HS-27A (cell line): ENCODE measurements at regions not wholly inside any gene's neighbourhood (a gene's known extent, or its start where the extent isn't known, plus 50 kb on each side); places are given as distances from the start of the nearest gene placed in this dataset.
"Not testable (repeated sequence)": the region's sequence is repeated elsewhere in the genome, so short reads cannot be mapped to it uniquely, and the experiment has no call there.

Experiments
- DNase-seq: peaks from one replicate; pipeline ENCODE4 v3.0.0-alpha.2; 2012; ENCODE audit warnings: low read depth, missing footprints

- DNase-seq = no peak
Observed at GRCh38 chr14:46596236-46596635, 55.3 kb downstream of the RPL10L start.

GRCh38 chr14:46582826-46583225, 68.8 kb downstream of the RPL10L start:
- DNase-seq = no peak

GRCh38 chr14:46581036-46581671, 70.4 kb downstream of the RPL10L start:
- no peak for DNase-seq

- no peak for DNase-seq
Observed at GRCh38 chr14:46574978-46575375, 76.6 kb downstream of the RPL10L start.

- DNase-seq = no peak
Observed at GRCh38 chr14:46574221-46574977, 77.2 kb downstream of the RPL10L start.

GRCh38 chr14:46573498-46573897, 78.1 kb downstream of the RPL10L start:
- DNase-seq = no peak

GRCh38 chr14:46571970-46572369, 79.6 kb downstream of the RPL10L start:
- no peak for DNase-seq

- not testable (repeated sequence) for DNase-seq
Observed at GRCh38 chr14:46568161-46568560, 83.4 kb downstream of the RPL10L start.

GRCh38 chr14:46550836-46551235, 100.7 kb downstream of the RPL10L start:
- DNase-seq = no peak

GRCh38 chr14:46540986-46541385, 110.6 kb downstream of the RPL10L start:
- DNase-seq = no peak

- no peak for DNase-seq
Observed at GRCh38 chr14:46519121-46519520, 132.5 kb downstream of the RPL10L start.

- not testable (repeated sequence) for DNase-seq
Observed at GRCh38 chr14:46508752-46509151, 142.8 kb downstream of the RPL10L start.

- no peak for DNase-seq
Observed at GRCh38 chr14:46499521-46499920, 152.1 kb downstream of the RPL10L start.

- no peak for DNase-seq
Observed at GRCh38 chr14:46496409-46496808, 155.2 kb downstream of the RPL10L start.

- no peak for DNase-seq
Observed at GRCh38 chr14:46490238-46490685, 161.3 kb downstream of the RPL10L start.

GRCh38 chr14:46488374-46488773, 163.2 kb downstream of the RPL10L start:
- DNase-seq = no peak

- no peak for DNase-seq
Observed at GRCh38 chr14:46487582-46488350, 163.8 kb downstream of the RPL10L start.

GRCh38 chr14:46482200-46482599, 169.4 kb downstream of the RPL10L start:
- no peak for DNase-seq

GRCh38 chr14:46480817-46481216, 170.8 kb downstream of the RPL10L start:
- DNase-seq = no peak

- DNase-seq = no peak
Observed at GRCh38 chr14:46472261-46472660, 179.3 kb downstream of the RPL10L start.

GRCh38 chr14:46464341-46464740, 187.2 kb downstream of the RPL10L start:
- DNase-seq = no peak

- no peak for DNase-seq
Observed at GRCh38 chr14:46451800-46452199, 199.8 kb downstream of the RPL10L start.

- DNase-seq = no peak
Observed at GRCh38 chr14:46444666-46445065, 206.9 kb downstream of the RPL10L start.
